ENCODE measurements at regions not wholly inside any gene's neighbourhood (a gene's known extent, or its start where the extent isn't known, plus 50 kb on each side); places are given as distances from the start of the nearest gene placed in this dataset.

DNA sequence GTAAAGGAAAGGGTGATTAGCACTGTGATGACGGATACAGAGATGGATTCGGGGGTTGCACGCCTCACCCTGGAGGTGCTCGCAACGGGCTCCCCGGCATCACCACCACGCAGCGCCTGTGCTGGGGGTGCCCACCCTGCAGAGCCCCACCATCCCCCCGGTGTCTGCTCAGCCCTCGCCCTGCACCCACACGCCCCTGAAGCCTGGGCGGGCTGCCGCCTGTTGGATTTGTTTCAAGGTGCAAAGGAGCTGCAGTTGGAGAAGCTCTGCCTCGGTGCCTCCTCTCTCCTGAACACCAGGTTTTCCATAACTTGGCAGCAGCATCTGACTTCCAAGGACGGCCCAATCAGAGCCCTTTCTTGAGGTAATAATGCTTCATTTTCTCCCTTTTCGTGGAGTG, 106.1 kb upstream of the TMEM132D start:
- H2BK5ac ChIP-seq (ENCODE audit: low read depth, low read length, poor library complexity, severe bottlenecking): no peak overlapping the region
- no peak overlapping the region for H2AK5ac ChIP-seq (ENCODE audit: low read depth, low read length)
- ATAC-seq (ENCODE audit: low read depth): no peak
- CTCF ChIA-PET: no interaction called here
- no peak overlapping the region for H3K4me3 ChIP-seq (ENCODE audit: insufficient read depth, low read depth, low read length)
- dilution Hi-C loops (cut with HindIII; ENCODE audit: low sequenced_read_pairs, unreplicated experiment): no loop called here
- H3K56ac ChIP-seq (ENCODE audit: extremely low read depth, insufficient read depth, low read length): no peak overlapping the region
- BruUV-seq (replicated peaks): no TSS peak
- no peak overlapping the region for H3K18ac ChIP-seq (ENCODE audit: low read depth, low read length)
- DNase-seq: no peak
- H2AK9ac ChIP-seq (replicated peaks; ENCODE audit: low read depth, low read length, poor library complexity): no peak overlapping the region
- H3K27ac ChIP-seq (ENCODE audit: insufficient read depth, low read length): no peak overlapping the region
- no peaks in the 10 kb centered on the region for H3K79me1 ChIP-seq (ENCODE audit: low read depth in 1 of 2, low read length in 2 of 2)
- H3K4me2 ChIP-seq (ENCODE audit: low read depth, low read length): no peak overlapping the region
- H3K23ac ChIP-seq (ENCODE audit: low read depth, low read length): no peak overlapping the region
- H4K20me1 ChIP-seq (ENCODE audit: insufficient read depth, low read length): no peaks in the 10 kb centered on the region
- in situ Hi-C loops (cut with MboI; ENCODE audit: low sequenced_read_pairs): no loop called here
- H3K14ac ChIP-seq (replicated peaks; ENCODE audit: low read depth, low read length): no peak overlapping the region
- no peak overlapping the region for H3K4ac ChIP-seq (ENCODE audit: low read depth, low read length)
- H4K8ac ChIP-seq (ENCODE audit: low read depth in 2 of 2, low read length in 2 of 2): no peak overlapping the region
- no peak overlapping the region for H3K9ac ChIP-seq (ENCODE audit: low read depth, low read length)
- no peak overlapping the region for H2BK15ac ChIP-seq (ENCODE audit: low read depth, low read length)
- intact Hi-C loops (cut with micrococcal nuclease): no loop called here
- no peaks in the 10 kb centered on the region for H3K36me3 ChIP-seq (ENCODE audit: control insufficient read depth, insufficient read depth, low read length)
- WGBS, 2 experiments (ENCODE audit: extremely low coverage in 2 of 2, insufficient read length in 1 of 2): no CpG with 5 or more reads among the region's 16 CpGs
- H3K9me1 ChIP-seq (ENCODE audit: insufficient read depth, low read length): no peaks in the 10 kb centered on the region
- peaks cover 44% of the 10 kb centered on the region for H3K9me3 ChIP-seq (ENCODE audit: control insufficient read depth, insufficient read depth, low read length)
- no peak overlapping the region for H2BK120ac ChIP-seq (ENCODE audit: low read depth, low read length)
- POLR2A ChIA-PET (ENCODE audit: unreplicated experiment): no interaction called here
- TF ChIP-seq MAZ (IDR thresholded peaks at IDR 0.05; ENCODE audit: borderline replicate concordance, low read depth, low read length) (no peak), RCOR1 (IDR thresholded peaks at IDR 0.05; ENCODE audit: insufficient replicate concordance, low read length) (no peak), USF2 (IDR thresholded peaks at IDR 0.05; ENCODE audit: low read depth, low read length) (no peak), RAD21 (IDR thresholded peaks at IDR 0.05; ENCODE audit: low read length) (no peak), CTCF (conservative IDR thresholded peaks at IDR 0.05; ENCODE audit: low read depth, low read length) (no peak), NFE2L2 (IDR thresholded peaks at IDR 0.05; ENCODE audit: low read depth, low read length) (no peak)
- H2BK20ac ChIP-seq (ENCODE audit: low read depth, low read length): no peak overlapping the region
- no peak overlapping the region for H4K5ac ChIP-seq (ENCODE audit: low read depth, low read length)
- no peak overlapping the region for H4K91ac ChIP-seq (ENCODE audit: insufficient read depth, low read depth, low read length)
- H2AFZ ChIP-seq (replicated peaks; ENCODE audit: low read length, poor library complexity): no peak overlapping the region
- no peaks in the 10 kb centered on the region for H3K27me3 ChIP-seq (ENCODE audit: control insufficient read depth, insufficient read depth, low read length)
- H3K4me1 ChIP-seq (ENCODE audit: control insufficient read depth, insufficient read depth, low read length): no peaks in the 10 kb centered on the region

Measured in IMR-90 (cell line).